Lower leg skin (tissue), 3 donors: ENCODE measurements at regions not wholly inside any gene's neighbourhood (a gene's known extent, or its start where the extent isn't known, plus 50 kb on each side); places are given as distances from the start of the nearest gene placed in this dataset.

Experiments used
- POLR2A ChIP-seq, 2 donors: fragments of 450-650 bp; IDR thresholded peaks; one replicate each; pipeline ENCODE4 v1.6.1; 2016 to 2017; ENCODE audit warnings: antibody characterized with exemption in 2 of 2, mild to moderate bottlenecking in 1 of 2, moderate library complexity in 1 of 2
- TF ChIP-seq, protein P1 (sequence below), 3 donors: fragments of 450-650 bp; IDR thresholded peaks; one replicate each; pipeline ENCODE4 v1.5.1; 2016; ENCODE audit warnings: antibody characterized with exemption in 3 of 3, mild to moderate bottlenecking in 3 of 3, moderate library complexity in 2 of 3

DNA sequence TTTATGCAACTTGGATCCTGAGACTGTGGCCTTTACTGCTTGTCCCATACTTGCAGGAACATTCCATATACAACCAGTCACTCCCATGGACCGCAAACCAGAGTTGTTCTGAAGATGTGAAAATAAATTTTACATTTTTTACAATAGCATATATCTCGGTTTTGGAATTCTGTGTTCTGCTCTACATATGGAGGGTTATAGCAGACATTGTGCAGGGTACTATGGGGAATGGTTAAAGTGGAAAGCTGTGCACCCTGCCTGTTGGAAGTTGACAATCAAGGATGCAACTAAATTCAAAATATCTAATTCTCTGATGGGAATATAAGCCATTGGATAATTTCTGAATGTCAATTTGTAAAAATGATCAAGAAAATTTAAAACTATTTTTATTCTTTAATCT lies 603.3 kb downstream of the RAB28 start:
- TF ChIP-seq, protein P1, sequence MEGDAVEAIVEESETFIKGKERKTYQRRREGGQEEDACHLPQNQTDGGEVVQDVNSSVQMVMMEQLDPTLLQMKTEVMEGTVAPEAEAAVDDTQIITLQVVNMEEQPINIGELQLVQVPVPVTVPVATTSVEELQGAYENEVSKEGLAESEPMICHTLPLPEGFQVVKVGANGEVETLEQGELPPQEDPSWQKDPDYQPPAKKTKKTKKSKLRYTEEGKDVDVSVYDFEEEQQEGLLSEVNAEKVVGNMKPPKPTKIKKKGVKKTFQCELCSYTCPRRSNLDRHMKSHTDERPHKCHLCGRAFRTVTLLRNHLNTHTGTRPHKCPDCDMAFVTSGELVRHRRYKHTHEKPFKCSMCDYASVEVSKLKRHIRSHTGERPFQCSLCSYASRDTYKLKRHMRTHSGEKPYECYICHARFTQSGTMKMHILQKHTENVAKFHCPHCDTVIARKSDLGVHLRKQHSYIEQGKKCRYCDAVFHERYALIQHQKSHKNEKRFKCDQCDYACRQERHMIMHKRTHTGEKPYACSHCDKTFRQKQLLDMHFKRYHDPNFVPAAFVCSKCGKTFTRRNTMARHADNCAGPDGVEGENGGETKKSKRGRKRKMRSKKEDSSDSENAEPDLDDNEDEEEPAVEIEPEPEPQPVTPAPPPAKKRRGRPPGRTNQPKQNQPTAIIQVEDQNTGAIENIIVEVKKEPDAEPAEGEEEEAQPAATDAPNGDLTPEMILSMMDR (IDR thresholded peaks at IDR 0.05) = no peak
- TF ChIP-seq POLR2A (IDR thresholded peaks at IDR 0.05) = no peak
